Stimulated activated CD8-positive, alpha-beta memory T cell treated with anti-CD3 and anti-CD28 coated beads, Interleukin-15, amount 100 ng/mL, for 1 hour (primary cell): ENCODE measurements at regions not wholly inside any gene's neighbourhood (a gene's known extent, or its start where the extent isn't known, plus 50 kb on each side); places are given as distances from the start of the nearest gene placed in this dataset.

Source experiments
- DNase-seq: peaks from one replicate; pipeline ENCODE4 v3.0.0-alpha.2; 2020; ENCODE audit warnings: low read depth

GRCh38 chr2:195408811-195409210, 248.2 kb upstream of the SLC39A10 start:
- no peak for DNase-seq

GRCh38 chr2:195408196-195408595, 248.8 kb upstream of the SLC39A10 start:
- DNase-seq, result no peak

- DNase-seq, result no peak
Observed at GRCh38 chr2:195407783-195408182, 249.2 kb upstream of the SLC39A10 start.

- DNase-seq, result no peak
Observed at GRCh38 chr2:195406886-195407603, 250.0 kb upstream of the SLC39A10 start.

- DNase-seq, result no peak
Observed at GRCh38 chr2:195404651-195405050, 252.4 kb upstream of the SLC39A10 start.

- DNase-seq, result no peak
Observed at GRCh38 chr2:195396479-195396878, 260.5 kb upstream of the SLC39A10 start.

- DNase-seq, result no peak
Observed at GRCh38 chr2:195395362-195395761, 261.7 kb upstream of the SLC39A10 start.

- no peak for DNase-seq
Observed at GRCh38 chr2:195392446-195393336, 264.3 kb upstream of the SLC39A10 start.

GRCh38 chr2:195390686-195391321, 266.2 kb upstream of the SLC39A10 start:
- no peak for DNase-seq

- no peak for DNase-seq
Observed at GRCh38 chr2:195388028-195388427, 269.0 kb upstream of the SLC39A10 start.

- DNase-seq, result no peak
Observed at GRCh38 chr2:195382186-195382585, 274.8 kb upstream of the SLC39A10 start.

- no peak for DNase-seq
Observed at GRCh38 chr2:195370167-195370943, 286.7 kb upstream of the SLC39A10 start.

GRCh38 chr2:195369218-195369587, 287.8 kb upstream of the SLC39A10 start:
- DNase-seq, result no peak

GRCh38 chr2:195368249-195369217, 288.5 kb upstream of the SLC39A10 start:
- no peak for DNase-seq

GRCh38 chr2:195367809-195368208, 289.2 kb upstream of the SLC39A10 start:
- no peak for DNase-seq

- no peak for DNase-seq
Observed at GRCh38 chr2:195364015-195364965, 292.7 kb upstream of the SLC39A10 start.

- no peak for DNase-seq
Observed at GRCh38 chr2:195363496-195363895, 293.5 kb upstream of the SLC39A10 start.

- no peak for DNase-seq
Observed at GRCh38 chr2:195360242-195360641, 296.8 kb upstream of the SLC39A10 start.

- DNase-seq, result no peak
Observed at GRCh38 chr2:195359043-195359735, 297.8 kb upstream of the SLC39A10 start.
